ENCODE measurements at regions not wholly inside any gene's neighbourhood (a gene's known extent, or its start where the extent isn't known, plus 50 kb on each side); places are given as distances from the start of the nearest gene placed in this dataset.

DNA sequence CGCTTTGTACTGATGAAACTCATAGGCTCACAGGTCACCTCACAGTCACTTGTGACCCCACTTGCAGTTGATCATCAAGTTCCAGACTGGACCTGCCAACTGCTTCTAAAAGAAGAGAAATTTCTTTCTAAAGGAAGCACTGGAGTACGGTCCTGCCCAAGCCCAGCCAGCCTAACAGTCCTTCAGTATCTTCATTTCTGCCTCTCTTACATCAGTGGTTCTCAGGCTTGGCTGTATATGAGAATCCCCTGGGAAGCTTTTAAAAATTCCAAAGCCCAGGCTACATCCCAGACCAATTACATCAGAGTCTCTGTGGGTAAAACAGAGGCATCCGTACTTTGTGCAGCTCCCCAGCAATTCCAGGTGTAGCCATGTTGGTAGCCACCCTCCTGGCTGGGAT is 282.1 kb downstream of the NFIB start:
- no peak for DNase-seq (ENCODE audit: low read depth)

DNA sequence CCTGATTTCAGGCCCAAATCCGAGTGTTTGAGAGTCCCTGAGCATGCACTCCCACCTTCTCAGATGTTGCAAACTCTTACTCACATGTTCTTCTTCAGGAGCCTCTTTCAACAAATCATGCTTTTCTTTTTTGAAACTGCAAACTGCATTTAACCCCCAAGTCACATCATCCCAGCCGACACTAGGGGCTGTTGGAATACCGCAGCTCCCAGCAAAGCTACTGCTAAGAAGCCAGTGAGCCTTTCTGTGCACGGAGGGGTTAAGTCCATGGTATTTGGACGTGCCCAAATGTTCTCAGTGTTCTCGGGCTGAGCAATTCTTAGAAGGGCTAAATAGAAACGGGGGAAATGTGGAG is 282.9 kb downstream of the NFIB start:
- DNase-seq (ENCODE audit: low read depth): no peak

DNA sequence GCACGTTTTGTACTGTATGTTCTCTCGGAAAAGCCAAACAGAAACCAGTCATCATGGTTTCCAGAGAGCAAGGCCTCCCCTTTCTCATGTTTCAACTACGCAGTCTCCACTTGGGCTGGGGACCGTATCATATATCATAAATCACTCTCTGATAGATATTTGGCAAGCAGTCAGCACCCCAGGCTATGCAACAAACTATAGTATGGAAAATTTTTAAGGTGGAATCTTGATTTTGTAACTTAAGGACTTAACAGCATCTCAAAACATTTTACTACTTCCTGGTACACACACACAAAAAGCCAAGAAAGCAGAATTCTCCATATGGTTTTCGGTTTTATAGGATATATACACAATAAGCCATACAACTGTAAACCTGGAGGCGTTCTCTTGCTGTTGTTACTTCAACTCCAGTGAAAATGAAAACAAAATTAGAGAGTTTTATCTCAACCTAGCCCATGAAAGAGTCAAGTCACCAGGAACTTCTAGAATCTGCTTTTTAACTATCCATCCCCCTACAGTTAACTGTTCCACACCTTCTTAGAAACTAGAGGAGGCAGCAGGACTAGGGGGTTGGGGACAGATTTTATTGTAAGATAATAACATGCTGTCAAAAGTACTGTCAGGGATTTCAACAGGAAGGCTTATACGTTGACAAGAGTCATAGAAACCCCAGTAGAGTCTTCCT is 283.4 kb downstream of the NFIB start:
- no peak for DNase-seq (ENCODE audit: low read depth)

DNA sequence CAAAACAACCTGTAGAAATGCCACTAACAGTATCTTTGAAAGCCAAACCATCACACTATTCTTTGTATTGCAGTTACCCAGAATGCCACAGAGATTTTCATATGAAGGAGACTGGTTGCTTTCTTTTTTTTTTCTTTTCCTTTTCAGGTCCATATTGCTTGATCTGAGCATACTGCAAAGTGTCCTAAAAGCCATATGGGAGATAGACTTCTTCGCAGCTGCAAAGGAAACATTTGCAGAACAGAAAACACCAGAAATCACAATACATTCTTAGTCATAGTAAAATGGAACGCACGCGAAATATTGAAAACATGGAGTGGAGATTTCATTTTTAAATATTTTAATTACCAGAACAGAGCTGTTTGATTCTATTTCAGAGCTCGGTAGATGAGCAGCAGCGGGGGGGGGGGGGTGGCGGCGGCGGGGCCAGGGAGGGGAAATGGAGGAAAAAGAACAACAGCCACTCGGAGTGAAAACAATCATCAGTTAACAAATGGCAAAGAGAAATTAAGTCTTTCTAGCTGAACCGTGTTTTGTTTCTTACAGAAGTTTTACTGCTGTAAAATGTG is 284.1 kb downstream of the NFIB start:
- DNase-seq (ENCODE audit: low read depth): no peak

DNA sequence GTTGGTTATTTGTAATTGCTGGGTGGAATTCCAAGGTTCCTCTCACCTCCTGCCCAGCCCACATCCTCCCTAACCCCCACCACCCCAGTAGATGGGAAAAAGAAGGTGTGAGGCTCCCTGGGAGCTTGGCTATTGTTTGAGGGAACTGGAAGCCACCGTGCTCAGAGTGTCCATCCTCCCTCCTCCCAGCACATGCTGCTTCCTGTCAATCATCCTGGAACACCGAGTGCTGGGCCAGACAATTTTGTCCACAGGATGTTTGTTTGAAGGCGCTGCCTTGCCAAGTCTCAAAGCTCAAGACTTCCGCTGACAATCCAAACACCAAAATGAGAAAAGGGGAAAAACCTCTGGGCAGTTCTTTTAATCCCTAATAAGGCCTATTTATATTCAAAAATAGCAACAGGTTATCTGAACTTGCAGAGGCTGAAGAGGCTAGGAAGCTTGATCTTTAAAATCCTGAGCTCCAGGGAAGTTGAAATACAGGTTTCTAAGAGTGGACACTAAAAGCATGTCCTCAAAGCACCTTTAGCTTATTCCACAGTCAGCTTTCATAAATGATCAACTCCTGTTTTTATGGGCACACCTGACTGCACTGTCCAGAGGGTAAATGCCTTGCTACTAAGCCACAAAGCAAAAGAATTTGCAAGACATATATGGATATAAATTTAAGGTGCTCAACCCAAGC is 286.7 kb downstream of the NFIB start:
- no peak for DNase-seq (ENCODE audit: low read depth)

DNA sequence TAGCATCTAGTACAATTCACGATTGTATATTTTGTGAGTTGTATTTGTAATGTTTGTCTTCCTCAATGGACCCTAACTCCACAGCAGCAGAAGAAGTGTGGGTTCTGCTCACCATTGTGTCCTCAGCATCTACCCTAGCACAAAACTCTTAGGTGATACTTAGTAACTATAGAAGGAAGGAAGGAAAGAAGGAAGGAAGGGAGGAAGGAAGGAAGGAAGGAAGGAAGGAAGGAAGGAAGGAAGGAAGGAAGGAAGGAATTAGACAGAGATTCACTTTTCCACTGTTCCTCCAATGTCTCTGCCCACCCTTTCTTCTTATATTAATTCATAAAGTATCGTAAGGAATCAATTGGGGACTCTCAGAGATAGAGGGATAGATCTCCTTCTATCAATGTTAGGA is 288.2 kb downstream of the NFIB start:
- DNase-seq (ENCODE audit: low read depth): no peak

DNA sequence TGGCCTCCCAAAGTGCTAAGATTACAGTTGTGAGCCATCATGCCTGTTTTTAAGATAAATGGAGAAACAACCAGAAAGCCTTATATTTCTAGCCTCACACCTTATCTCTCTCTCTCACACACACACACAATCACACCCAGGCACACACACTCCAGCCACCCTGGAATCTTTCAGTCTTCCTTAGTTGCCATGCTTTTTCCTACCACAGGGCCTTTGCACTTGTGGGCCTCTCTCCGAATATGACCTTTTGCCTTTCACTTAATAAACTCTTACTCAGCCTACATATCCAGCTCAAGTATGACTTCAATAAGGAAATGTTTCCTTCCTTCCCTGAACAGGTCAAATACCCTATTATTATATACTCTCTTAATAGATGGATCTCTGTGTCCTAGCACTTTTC is 290.7 kb downstream of the NFIB start:
- DNase-seq (ENCODE audit: low read depth): no peak

DNA sequence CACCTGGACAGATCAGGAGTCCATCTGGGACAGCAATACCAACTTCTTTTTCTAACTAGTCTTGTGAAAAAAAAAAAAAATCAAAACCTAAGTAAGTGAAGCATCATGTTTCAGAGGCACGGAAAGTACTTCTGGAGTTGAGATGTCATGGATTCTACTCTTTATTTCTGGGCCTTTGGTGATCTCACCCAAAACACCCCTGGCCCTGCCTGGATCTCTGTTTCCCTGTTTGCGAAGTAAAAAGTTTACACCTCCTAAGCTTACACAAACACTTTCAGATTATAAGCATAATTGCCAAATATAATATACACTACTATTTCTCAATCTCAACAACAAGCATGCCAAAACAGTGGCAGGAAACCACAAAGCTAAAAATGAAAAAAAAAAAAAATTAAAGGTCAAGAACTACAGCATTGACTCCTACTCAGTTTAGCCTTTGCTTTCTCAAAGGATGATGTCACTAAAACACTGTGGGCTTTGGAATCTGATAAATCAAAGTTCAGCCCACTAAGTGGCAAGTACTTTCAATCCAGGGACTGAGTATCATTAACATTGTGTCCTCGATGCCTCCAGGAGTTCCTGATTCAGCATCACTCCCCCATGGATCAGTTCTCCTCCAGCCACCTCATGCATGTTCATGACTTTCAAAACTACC is 291.9 kb downstream of the NFIB start:
- peak; percentile 33 for DNase-seq (ENCODE audit: low read depth)

DNA sequence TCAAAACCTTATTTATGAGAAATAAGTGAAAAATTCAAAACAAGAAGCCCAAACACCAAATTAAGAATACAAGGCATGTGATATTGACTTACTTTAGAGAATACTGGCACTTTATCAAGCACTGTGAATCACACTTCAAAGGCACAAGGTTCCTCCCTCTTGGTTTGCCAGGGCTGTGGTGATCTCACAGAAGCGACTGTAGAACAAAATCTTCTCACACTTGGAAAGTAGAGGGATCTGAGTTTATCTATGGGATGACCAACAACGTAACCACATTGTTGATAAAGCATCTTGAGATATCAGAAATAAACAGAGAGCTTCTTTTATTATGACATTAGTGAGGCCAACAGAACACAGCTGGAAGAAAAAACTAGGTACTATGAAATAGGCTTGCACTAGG is 295.9 kb downstream of the NFIB start:
- peak; percentile 26 for DNase-seq (ENCODE audit: low read depth)

DNA sequence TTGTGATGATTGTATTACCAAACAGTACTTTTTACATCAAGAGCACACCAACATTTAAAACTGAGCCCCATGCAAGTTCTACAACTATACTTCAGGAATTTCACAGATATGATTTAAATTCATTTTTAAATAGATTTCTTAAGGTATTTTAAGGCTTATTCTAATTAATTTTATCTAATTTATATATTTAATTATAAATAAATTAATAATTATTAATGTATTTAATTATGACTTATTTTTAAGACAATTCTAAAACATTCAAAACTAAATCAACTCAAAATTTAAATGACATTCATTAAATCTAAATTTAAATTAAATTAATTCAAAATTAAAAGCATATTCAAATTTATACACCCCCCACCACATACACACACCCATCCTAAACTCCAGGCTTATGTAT is 299.2 kb downstream of the NFIB start:
- no peak for DNase-seq (ENCODE audit: low read depth)

DNA sequence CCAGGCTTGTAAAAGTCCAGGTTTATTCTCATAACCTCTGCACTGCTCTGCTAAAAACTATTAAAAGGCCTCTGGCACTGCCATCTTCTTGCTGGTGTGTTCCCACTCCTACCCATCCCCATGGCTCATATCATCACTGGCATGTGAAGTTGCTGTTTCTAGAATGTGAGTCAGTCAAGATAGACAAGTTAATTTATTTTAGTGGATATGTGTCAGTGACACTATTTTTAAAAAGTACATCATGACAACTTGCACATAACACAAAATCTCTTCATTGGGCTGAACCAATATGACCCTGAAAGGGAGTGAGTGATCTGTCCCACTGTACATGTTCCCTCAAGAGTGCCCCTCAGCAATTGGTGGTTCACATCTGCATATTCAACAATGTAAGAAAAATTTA is 299.7 kb downstream of the NFIB start:
- DNase-seq (ENCODE audit: low read depth): no peak

DNA sequence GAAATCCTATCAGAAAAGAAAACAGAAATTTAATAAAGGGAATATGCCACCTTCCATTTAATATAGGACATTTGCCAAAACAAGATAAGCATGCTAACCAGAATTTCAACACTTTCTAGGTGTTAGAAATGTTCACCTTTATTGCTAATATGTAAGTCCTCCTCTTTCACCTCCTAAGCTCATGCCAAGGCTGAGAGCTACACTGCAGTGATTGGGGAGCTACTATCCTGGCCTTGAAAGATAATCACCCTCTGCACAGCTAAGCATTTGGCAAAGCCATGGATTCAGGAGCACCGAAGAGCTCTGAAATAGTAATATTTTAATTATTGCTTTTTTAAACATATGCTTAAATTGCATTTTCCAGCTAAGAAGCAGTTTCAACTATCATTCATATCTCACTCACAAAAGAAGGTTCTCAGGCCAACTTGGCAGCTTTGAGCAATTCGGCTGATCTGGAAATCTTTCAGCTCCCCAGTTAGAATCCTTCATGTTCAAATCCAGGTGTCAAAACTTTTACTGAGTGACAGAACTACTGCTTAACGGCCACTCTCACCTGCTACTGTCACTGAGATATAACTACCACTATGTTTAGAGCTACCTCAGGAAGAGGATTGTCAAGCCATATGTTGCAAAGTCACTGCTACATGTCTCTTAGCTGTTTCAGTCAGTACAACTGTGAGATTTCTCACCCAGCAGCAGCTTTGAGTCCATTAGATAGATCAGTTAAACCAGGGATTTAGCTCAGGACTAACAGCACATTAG is 302.0 kb downstream of the NFIB start:
- no peak for DNase-seq (ENCODE audit: low read depth)

DNA sequence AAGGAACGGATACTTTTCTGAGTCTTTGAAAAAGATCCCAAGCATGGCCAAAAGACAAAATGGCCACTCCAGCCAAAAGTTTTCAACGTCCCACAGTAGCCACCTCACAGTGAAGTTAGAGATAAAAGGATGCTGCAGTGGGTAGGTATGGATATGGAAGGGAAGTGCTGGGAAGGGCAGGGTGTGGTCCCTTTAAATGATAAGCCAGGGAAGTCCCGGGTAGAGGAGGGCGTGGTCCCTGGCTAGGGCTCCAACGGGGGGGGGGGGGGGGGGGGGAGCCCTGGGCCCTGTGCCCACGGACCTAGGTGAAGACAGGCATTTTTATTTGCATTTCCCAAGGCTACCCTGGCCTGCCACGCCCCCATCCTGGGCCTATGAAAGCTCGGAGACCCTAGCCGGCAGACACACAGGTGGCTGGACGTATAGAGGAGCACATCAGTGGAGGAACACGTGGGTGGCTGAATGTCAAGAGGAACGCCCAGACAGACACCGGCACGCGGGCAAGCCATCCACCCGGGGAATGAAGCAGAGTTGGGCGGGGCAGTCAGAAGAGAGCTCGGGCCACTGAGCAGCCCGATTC is 306.7 kb downstream of the NFIB start:
- no peak for DNase-seq (ENCODE audit: low read depth)

DNA sequence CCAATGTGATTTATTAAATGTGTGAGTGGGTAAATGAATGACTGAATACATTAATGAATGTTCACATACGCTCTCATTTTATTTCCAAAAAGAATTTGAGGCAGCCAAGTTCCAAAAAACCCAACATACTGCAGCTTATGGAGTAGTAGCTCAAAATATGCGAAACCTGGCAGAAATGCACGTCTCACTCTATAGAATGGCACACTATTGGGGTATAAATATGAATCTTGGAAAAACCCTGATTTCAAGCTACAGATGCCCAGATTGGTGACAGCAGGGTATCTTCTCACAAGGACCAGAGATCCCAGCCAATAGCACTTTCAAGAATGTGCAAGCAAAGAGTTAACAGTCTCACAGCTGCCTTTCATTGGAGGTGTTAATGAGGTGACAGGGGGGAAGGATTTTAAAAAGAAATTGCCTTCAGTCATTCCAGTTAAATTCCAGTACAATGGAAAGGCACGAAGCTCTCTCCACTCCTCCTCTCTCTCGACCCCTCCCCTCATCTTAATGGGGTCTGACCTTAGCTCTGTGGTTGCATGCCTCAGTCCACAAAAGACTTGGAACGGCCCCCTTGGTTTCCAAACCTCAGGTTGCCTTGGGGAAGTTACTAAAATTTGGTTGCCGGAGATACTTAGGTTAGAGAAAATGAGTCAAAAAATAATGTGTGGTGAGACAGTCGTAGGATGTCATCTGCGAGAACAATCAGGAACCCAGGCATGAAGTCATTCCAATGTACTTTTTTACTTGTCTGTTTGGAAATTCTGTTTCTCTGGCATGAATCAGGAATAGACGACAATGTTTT is 307.4 kb downstream of the NFIB start:
- DNase-seq (ENCODE audit: low read depth): no peak

DNA sequence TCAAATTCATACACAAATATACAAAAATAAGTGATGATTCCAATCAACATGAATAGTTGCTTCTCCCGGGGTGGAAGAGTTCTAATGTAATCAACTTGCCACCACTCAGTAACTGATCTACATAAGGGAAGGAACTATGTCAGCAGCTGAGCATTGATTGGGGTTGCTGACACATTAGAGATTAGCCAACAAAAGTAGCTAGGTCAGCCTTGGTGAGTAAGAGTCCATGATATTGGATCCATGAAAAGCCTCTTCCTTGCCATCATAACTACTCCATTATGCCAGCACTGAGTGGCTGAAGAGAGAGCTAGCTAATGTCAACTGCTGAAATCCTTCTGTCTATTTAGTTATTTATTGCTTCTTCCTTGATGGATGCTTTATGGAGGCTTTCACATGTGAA is 309.8 kb downstream of the NFIB start:
- no peak for DNase-seq (ENCODE audit: low read depth)

DNA sequence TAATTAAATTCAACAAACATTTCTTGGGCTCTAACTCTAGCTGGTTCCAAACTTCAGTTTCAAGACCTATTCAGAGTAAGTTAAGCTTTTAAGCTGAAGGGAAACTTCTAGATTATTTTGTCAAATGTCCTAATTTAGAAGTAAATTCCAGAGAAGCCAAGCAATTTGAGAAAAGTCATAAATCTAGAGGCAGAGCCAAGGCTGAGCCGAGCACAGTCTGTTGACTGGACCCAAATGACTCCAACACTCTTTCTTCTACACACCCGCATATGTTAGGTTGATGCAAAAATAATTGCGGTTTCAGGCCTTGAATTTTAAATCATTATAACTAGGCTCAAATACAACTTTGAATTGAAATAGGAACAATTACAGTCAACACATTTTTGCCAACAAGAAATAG is 319.7 kb downstream of the NFIB start:
- DNase-seq (ENCODE audit: low read depth): no peak

DNA sequence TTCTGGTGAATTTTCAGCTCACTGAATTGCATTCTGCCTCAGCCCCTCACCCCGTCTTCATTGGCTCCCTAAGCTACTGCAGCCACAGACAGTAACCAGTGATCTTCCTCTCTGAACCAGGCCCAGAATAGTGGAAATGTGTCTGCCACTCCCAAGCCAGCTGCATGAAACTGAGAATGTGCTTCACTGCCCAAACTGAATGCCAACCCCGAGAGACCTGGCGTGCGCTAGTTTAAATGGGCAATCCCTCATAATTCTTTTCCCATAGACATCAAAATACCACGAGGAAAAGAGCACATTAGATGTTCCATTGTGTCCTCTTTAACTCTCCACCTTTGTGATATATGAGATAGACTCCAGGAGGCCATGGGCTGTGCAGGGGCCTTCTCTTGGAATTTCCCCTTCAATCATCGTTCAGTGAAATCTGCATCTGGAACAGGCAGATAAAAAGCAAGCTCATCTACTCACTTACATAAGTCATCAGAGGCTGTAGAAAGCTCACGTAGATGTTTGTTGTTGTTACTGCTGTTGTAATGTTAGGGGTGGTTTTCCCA is 320.2 kb downstream of the NFIB start:
- DNase-seq (ENCODE audit: low read depth): no peak

DNA sequence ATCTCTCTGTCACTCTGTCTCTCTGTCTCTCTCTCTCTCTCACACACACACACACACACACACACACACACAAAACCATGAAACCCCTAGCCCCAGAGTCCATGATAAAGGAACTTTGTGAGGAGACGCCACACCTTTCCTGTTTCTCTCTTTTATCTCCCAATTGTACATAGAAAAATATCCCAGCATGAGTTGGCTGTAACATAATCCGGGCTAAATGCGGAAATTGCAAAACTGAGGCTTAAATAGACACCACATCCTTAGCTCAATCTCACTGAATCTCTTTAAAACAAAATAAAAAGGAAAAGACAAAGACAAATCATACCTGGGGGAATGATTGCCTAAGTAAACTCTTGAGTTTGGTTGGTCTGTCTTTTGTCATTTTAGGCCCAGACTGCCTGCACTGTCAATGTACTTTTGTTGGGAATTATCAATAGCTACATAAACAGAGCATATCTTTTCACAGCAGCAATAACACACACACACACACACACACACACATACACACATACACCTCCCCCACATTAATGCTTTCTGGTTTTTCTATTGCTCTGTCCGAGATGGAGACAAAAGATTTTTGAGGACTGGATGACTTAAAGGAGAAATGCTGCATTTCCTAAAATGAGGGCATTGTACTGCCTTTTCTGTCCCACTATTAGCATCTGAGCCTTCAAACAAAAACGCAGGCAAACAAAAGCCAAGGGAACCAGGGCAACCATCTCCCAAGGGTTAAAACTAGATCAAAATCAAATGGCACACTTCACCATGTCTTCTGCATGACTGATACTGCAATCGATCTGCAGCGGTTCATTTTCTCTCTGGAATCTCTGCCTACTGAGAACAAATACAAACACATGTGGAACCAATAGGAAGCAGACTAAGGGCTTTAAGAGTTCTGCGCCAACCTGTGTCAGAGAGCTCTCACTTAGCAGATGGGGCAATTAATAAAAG is 321.5 kb downstream of the NFIB start:
- peak; percentile 29 for DNase-seq (ENCODE audit: low read depth)

DNA sequence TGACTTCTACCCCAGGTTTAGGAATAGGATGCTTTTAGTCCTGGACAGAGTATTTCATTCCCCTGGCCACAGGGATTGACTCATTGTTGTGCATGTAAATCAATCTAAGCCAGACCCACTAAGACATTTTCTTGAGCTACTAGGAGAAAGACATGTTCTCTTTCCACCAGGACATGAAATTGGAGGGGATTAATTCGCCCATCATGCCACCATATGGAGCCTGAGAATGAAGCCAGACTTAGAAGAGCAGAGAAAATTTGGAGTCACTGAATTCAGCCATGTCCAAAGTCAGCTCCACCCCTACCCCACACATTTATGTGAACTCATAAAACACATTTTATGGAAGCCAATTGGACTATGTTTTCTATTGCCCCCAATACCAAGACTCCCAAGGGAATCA is 322.5 kb downstream of the NFIB start:
- DNase-seq (ENCODE audit: low read depth): no peak

DNA sequence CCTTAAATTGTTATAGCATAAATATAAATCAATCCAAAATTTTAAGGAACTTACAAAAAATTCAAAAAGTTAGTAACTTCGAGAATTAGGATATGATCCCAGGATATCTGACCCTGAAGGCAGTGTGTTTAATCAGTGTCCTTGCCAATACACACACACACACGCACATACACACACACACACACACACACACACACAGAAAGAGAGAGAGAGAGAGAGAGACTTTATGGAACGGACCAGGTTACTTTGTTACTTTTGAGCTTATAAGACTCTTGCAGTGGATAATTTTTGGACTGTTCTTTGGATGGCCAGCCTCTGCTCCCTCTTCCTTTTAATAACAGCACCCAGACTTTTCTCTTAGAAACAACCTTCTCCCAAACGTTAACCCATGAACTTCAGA is 322.9 kb downstream of the NFIB start:
- no peak for DNase-seq (ENCODE audit: low read depth)

All from stromal cell of bone marrow (primary cell).